Omental fat pad (tissue), 3 donors: ENCODE measurements at regions not wholly inside any gene's neighbourhood (a gene's known extent, or its start where the extent isn't known, plus 50 kb on each side); places are given as distances from the start of the nearest gene placed in this dataset.

Experiments used
- ATAC-seq: fragments of 150-250 bp; one replicate; pipeline ENCODE4 v1.9.1; 2016; ENCODE audit warnings: mild to moderate bottlenecking, moderate library complexity; ENCODE audit not compliant: low FRiP score
- DNase-seq: peaks from one replicate; pipeline ENCODE4 v3.0.0-alpha.2; 2019; ENCODE audit warnings: low spot score
- TF ChIP-seq, protein P1 (sequence below), 3 donors: fragments of 450-650 bp; IDR thresholded peaks; one replicate each; pipeline ENCODE4 v1.5.1; 2016 to 2017; ENCODE audit warnings: antibody characterized with exemption in 3 of 3, mild to moderate bottlenecking in 3 of 3, moderate library complexity in 2 of 3

- TF ChIP-seq, protein P1, sequence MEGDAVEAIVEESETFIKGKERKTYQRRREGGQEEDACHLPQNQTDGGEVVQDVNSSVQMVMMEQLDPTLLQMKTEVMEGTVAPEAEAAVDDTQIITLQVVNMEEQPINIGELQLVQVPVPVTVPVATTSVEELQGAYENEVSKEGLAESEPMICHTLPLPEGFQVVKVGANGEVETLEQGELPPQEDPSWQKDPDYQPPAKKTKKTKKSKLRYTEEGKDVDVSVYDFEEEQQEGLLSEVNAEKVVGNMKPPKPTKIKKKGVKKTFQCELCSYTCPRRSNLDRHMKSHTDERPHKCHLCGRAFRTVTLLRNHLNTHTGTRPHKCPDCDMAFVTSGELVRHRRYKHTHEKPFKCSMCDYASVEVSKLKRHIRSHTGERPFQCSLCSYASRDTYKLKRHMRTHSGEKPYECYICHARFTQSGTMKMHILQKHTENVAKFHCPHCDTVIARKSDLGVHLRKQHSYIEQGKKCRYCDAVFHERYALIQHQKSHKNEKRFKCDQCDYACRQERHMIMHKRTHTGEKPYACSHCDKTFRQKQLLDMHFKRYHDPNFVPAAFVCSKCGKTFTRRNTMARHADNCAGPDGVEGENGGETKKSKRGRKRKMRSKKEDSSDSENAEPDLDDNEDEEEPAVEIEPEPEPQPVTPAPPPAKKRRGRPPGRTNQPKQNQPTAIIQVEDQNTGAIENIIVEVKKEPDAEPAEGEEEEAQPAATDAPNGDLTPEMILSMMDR (IDR thresholded peaks at IDR 0.05), result no peak
- DNase-seq (no peak), ATAC-seq (no peak)
Observed at GRCh38 chr4:136750897-136751296, 781.4 kb downstream of the PCDH18 start.

- DNase-seq (no peak), ATAC-seq (no peak)
- TF ChIP-seq, protein P1 (IDR thresholded peaks at IDR 0.05), result no peak
Observed at GRCh38 chr4:136749989-136750388, 782.3 kb downstream of the PCDH18 start.

GRCh38 chr4:136748773-136749172, 783.5 kb downstream of the PCDH18 start:
- ATAC-seq (no peak), DNase-seq (no peak)
- TF ChIP-seq, protein P1 (IDR thresholded peaks at IDR 0.05), result no peak

DNA sequence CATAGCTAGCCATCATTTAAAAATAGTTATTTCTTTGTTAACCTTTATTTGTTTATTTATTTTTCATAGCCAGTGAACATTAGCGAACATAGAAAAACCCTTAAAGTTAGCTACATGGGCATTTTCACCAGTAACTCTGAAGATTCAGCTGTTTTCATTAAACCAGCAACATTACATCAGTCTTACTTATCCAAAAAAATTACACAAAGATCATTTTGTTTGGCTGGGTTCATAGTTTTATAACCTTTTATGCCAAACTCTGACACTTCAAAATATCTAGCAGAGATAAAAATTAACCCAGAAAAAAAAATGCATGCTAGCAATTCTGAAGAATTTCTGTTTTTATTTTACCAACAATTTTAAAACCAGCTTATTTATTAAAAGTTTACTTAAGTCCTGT, 784.1 kb downstream of the PCDH18 start:
- TF ChIP-seq, protein P1 (IDR thresholded peaks at IDR 0.05), result no peak
- no peak for ATAC-seq
- no peak for DNase-seq

GRCh38 chr4:136743238-136743637, 789.1 kb downstream of the PCDH18 start:
- DNase-seq (no peak), ATAC-seq (no peak)
- TF ChIP-seq, protein P1 (IDR thresholded peaks at IDR 0.05), result no peak

GRCh38 chr4:136742333-136742732, 790.0 kb downstream of the PCDH18 start:
- ATAC-seq (no peak), DNase-seq (no peak)
- TF ChIP-seq, protein P1 (IDR thresholded peaks at IDR 0.05), result no peak

DNA sequence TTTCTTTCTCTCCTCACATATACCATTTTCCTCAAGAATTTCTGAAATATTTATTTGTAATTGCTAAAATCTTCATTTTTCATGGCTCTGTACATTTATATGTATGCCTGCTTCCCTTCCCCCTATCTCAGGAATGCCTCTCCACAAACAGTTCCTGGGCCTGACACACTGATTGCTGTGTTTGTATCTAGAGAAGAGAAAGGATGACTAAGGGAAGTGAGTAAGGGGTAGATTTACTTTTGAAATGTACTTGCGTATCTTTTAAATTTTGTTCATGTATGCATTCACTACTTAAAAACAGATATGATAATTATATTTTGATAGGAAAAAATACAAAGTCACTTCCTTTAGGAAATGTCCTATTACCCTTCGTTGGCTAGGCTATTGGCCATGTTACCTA, 790.8 kb downstream of the PCDH18 start:
- ATAC-seq (no peak), DNase-seq (no peak)
- TF ChIP-seq, protein P1 (IDR thresholded peaks at IDR 0.05), result no peak
